ENCODE measurements at regions not wholly inside any gene's neighbourhood (a gene's known extent, or its start where the extent isn't known, plus 50 kb on each side); places are given as distances from the start of the nearest gene placed in this dataset.

- DNase-seq: no peak
Measured at GRCh38 chr2:223227338-223227737, 175.3 kb downstream of the KCNE4 start.

DNA sequence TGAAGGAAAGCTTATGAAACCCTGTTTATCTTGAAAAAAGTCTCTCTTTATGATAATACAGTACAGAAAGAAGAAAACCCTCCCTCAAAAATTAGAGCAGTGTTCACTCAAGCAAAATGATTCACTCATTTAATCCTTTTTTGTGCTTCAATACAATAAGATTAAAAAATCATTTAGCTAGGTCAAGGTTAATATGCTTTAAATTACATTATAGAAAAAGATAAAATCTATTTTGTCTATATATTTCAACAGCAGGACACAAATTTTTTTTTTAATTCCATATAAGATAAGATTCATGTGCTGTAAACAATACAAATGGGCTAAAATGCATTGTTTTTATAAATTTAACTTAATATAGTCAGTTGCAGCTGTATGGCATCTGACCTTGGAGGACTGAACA, 176.9 kb downstream of the KCNE4 start:
- DNase-seq: no peak

GRCh38 chr2:223230352-223230751, 178.4 kb downstream of the KCNE4 start:
- DNase-seq: no peak

- no peak for DNase-seq
Measured at GRCh38 chr2:223232285-223232684, 180.3 kb downstream of the KCNE4 start.

DNA sequence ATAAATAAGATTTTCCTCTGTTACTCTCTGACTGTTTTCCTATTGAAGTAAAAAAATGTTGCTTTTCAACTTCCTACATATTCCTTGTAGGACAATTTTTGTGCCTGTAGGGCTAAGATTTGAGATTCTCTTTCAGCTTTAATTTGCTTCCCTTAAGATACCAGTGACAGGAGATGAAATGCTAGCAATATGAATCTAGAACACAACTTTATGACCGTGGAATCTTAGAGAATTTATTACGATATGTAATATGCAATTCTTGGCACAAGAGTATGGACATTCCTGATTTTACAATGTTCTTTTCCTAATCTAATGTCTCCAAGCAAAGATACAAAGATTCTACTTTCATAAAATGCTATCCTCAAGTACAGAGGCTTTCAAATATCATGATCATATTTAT, 180.9 kb downstream of the KCNE4 start:
- no peak for DNase-seq

- no peak for DNase-seq
Measured at GRCh38 chr2:223235986-223236385, 184.0 kb downstream of the KCNE4 start.

DNA sequence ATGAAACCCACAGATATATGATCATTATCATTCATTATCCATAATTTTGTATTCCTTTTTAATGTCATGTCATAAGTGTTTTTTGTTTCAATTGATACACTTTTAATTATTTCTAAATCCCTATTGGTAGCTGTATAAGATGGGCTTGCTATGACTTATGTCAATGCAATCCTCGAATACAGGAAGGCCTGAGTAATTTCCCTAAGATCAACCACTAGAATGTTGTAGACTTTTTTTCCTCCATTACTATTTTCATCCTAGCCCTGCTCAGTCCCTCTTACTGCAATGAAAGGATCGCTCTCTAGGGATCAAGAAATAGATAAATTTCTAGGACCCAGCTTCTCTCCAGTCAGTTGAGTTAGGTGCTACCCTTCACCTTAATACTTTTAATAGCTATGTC, 186.3 kb downstream of the KCNE4 start:
- DNase-seq: no peak

DNA sequence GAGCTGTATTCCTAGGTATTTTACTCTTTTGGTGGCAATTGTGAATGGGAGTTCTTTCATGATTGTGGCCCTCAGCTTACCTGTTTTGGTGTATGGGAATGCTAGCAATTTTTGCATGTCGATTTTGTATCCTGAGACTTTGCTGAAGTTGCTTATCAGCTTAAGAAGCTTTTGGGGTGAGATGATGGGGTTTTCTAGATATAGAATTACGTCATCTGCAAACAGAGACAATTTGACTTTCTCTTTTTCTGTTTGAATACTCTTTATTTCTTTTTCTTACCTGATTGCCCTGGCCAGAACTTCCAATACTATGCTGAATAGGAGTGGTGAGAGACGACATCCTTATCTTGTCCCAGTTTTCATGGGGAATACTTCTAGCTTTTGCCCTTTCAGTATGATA, 191.2 kb downstream of the KCNE4 start:
- DNase-seq: no peak

DNA sequence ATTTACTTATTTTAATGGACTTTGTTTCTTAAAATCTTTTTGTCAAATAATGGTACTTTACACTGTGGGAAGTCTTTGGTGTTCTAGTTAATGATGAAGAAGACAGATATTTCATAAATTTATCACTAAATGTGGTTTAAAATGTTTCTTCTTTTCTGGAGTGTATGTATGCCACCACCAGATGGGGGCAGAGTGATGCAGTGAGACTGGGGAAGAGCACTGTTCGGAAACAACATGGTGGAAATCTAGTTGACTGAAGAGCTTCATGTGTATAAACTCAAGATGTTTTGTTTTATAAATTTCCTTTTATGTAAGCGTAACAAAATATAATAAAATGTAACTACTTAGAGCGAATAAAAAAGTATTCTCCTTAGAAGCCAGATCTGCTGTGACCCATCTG, 195.1 kb downstream of the KCNE4 start:
- DNase-seq: no peak

DNA sequence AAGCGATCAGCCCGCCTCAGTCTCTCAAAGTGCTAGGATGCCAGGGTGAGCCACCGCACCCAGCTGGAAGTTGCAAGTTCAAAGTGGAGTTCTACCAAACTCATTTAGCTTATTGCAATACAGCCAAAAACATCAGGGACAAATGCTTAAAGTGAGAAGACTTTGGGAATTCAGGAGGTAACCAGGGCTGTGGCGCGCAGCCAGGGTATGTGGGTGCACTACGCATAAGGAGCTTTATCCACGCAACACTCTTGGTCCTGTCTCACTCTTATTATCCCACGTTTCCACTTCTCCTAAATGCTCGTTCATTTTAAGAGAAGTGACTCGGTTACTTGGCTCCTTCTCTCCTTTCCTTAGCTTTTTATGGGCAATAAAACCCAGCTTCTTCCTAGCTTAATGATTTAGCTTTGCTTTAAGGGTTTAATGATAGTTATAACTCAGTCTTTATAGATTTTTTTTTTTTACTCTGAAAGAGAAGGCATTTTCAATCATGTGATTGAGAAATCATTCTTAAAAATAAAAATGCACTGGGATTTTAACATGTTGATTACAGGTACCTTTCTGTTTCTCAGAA, 199.8 kb downstream of the KCNE4 start:
- DNase-seq: no peak

- DNase-seq: no peak
Measured at GRCh38 chr2:223260681-223261080, 208.7 kb downstream of the KCNE4 start.

DNA sequence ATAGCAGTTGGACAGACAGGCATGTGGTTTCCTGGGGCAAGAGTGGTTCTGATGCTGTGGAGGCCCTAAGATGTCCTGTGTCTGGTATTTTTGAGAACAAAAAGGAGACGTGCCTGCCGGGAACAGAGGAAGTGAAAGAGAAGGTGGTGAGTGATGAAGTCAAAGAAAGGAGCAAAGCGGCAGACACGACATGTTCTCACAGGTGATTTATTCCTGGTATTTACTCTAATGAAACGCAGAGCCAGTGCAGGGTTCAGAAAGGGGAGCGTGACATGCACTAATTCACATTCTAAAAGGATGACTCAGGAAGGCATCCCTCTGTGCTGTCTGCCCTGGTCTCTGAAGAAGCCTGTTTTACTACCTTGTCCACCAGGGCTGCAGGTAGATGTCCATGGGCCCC, 211.0 kb downstream of the KCNE4 start:
- DNase-seq: no peak

DNA sequence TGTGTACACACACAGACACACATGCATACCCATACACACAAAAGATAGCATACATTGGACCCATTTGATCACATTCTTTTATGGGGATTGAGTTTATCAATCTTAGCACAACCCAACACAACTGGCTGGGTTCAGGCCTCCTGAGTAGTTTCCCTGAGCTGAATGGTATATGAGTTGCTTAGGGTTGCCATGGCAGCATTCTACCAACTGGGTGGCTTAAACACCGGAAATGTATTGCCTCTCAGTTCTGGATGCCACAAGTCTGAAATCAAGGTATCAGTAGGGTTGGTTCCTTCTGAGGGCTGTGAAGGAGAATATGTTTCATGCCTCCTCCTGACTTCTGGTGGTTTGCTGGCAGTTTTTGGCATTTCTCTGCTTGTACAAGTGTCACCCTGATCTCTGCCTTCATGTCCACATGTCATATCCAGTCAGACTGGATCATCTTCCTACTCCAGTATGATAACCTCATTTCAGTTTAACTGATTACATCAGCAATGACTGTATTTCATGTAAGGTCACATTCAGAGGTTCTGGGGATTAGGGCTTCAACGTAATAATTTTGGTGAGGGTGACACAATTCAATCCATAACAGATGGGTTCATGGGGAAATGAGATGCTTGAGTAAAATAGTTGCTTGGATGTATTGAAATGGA, 212.7 kb downstream of the KCNE4 start:
- DNase-seq: no peak

DNA sequence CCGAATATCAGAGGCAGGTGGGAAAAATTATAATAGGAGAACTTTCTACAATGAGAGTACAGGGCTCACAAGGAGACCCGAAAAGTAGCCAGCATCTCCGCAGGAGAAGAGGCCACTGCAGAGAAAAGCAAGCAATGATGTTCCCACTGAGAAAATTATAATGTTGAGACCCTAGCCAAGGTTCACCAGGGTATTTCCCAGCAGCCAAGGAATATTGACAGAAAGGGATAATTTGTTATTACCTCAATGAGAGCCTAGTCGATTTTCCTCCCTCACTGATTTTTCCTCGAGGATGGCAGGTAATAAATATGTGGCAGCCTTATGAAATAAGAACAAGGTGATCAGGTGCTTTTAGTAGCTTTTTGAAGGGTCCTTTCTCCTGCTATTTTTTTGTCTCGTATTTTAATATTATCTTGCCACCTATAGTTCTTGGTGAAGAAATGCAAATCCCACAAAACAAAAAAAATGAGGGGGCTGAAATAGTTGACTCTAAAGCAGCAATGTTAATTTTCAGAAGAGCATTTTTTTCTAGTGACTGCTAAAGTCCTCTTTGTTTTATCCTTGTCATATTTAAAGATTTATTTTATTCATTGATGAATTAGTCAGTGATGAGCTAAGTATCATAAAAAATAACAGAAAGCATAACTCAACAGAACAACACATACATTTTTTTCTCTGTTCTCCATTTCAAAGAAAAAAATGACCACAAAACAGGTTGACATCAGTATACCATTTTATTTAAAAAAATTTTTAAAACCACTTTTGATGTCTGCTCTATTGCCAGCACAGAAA, 215.4 kb downstream of the KCNE4 start:
- no peak for DNase-seq

DNA sequence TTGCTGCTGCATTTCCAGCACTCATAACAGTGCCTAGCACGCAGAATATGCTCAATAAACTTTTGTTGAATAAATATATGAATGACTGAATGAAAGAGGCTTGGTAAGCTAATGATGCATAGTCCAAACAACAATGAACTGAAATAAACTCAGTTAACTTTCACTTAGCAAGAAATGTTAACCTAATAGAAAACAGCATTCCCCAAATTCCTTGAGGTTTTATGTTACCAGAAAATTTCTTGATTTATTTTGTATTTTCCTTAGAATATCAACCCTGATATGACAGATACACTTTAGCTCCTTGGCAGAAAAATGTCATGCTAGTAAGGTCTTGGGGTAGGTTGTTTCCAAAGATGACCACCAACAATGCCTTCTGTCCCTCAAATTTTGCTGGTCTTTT, 217.4 kb downstream of the KCNE4 start:
- DNase-seq: no peak

DNA sequence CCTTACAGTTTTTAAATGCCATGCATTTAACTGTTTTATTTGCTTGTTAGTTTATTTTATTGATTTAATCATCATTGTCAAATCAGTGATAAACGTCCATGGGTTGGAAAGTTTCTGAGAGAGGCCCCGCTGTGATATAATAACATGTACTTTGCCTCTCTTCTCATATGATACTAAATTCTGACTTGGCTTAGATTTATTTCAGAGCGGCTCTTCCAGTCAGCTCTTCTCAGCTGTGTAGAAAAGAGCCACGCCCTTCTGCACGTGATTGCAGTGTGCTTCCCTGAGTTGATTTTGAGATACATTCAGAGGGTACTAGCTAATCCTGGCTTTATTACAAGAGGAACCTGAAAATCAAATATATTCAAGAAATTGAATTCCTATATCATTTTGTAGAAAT, 218.6 kb downstream of the KCNE4 start:
- DNase-seq: no peak

- no peak for DNase-seq
Measured at GRCh38 chr2:223273995-223274394, 222.0 kb downstream of the KCNE4 start.

DNA sequence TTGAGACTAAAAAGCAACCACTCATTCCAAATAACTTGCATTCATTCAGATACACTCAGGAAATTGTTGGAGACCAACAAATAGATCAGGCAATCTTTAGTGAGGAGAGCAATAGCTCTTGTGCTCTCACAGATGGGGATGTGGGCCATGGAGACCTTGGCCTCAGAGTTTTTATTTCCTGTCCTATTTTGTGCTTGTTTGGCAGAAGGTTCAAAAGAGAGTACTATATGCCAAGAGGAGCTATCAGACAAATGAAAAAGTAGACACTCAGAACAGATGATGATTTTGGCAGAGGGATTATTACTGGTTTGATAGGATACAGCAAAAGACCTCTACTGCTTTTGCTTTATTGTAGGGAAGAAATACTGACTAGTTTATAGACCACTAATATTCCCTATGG, 230.2 kb downstream of the KCNE4 start:
- DNase-seq: no peak

DNA sequence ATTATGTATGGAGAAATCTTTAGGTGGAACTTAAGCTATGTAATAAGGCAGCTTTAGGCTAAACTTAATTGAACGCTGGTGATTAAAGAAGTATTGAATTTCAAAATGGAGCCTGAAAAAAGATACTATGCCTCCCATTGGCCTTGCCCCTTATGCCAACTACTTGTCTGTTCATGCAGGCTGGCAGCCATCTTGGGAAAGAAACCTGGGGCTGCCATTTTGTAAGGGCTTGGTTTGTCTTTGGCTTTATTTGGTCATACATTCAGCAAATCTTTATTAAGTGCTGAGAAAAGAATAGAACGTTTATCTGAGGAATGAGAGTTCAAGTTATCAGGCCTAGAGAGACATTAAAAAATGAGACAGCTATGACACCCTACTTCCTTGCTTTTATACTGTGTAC, 231.3 kb downstream of the KCNE4 start:
- no peak for DNase-seq

GRCh38 chr2:223283771-223284170, 231.8 kb downstream of the KCNE4 start:
- DNase-seq: no peak

- no peak for DNase-seq
Measured at GRCh38 chr2:223285370-223286265, 233.6 kb downstream of the KCNE4 start.

- DNase-seq: no peak
Measured at GRCh38 chr2:223294756-223295155, 242.8 kb downstream of the KCNE4 start.

- no peak for DNase-seq
Measured at GRCh38 chr2:223297788-223298187, 245.8 kb downstream of the KCNE4 start.
